Heart left ventricle (tissue), 16 donors: ENCODE measurements at regions not wholly inside any gene's neighbourhood (a gene's known extent, or its start where the extent isn't known, plus 50 kb on each side); places are given as distances from the start of the nearest gene placed in this dataset.
A peak's percentile ranks its signal among the peaks of the same experiment; 100 is the strongest.

Experiments used
- ATAC-seq, 4 donors: fragments of 200-7000 bp; cut with Tn5 transposase; one replicate each; pipeline ENCODE4 v1.9.1; 2020 to 2022; ENCODE audit warnings: moderate library complexity in 4 of 4, mild to moderate bottlenecking in 3 of 4, moderate number of reproducible peaks in 1 of 4
- DNase-seq, 5 donors: peaks; one replicate each; pipeline ENCODE4 v3.0.0-alpha.2; 2020
- H3K27ac ChIP-seq, 12 donors: fragments of 200-600 bp; sonication (generic) in 4 of 12; one replicate each; pipeline versions ENCODE4 v1.5.0 to v1.8.0; 2016 to 2022; ENCODE audit warnings: mild to moderate bottlenecking in 2 of 12
- H3K27me3 ChIP-seq, 9 donors: fragments of 200-600 bp; sonication (generic) in 2 of 9; one replicate each; pipeline versions ENCODE4 v1.5.1 to v1.8.0; 2016 to 2022; ENCODE audit warnings: mild to moderate bottlenecking in 3 of 9
- H3K36me3 ChIP-seq, 9 donors: fragments of 200-600 bp; sonication (generic) in 2 of 9; one replicate each; pipeline versions ENCODE4 v1.5.0 to v1.8.0; 2018 to 2022; ENCODE audit warnings: mild to moderate bottlenecking in 2 of 9
- H3K4me1 ChIP-seq, 12 donors: fragments of 200-600 bp; sonication (generic) in 4 of 12; one replicate each; pipeline versions ENCODE4 v1.5.0 to v1.8.0; 2016 to 2022; ENCODE audit warnings: mild to moderate bottlenecking in 3 of 12
- H3K4me3 ChIP-seq, 12 donors: fragments of 200-600 bp; sonication (generic) in 4 of 12; one replicate each; pipeline versions ENCODE4 v1.5.0 to v1.8.0; 2017 to 2022; ENCODE audit warnings: mild to moderate bottlenecking in 9 of 12, moderate library complexity in 4 of 12
- H3K9me3 ChIP-seq, 12 donors: fragments of 200-600 bp; sonication (generic) in 4 of 12; one replicate each; pipeline versions ENCODE4 v1.5.0 to v1.8.0; 2016 to 2022; ENCODE audit warnings: mild to moderate bottlenecking in 1 of 12
- CTCF ChIP-seq, 12 donors: fragments of 200-600 bp; sonication (generic) in 4 of 12; IDR thresholded peaks; one replicate each; pipeline versions ENCODE4 v1.5.0 to v1.8.0; 2018 to 2022; ENCODE audit warnings: antibody characterized with exemption in 12 of 12, mild to moderate bottlenecking in 5 of 12
- POLR2A ChIP-seq, 2 donors: fragments of 450-650 bp; IDR thresholded peaks; one replicate each; pipeline ENCODE4 v1.6.1; 2017; ENCODE audit warnings: antibody characterized with exemption in 2 of 2, mild to moderate bottlenecking in 2 of 2, moderate library complexity in 2 of 2
- WGBS, 4 donors: extraction: QIAGEN DNeasy Blood & Tissue Kit in 2 of 4; methylation state at CpG; one replicate each; pipeline versions ENCODE4 v1.1.5 to v1.1.7; 2013 to 2018; 5-methylcytosine and 5-hydroxymethylcytosine counted together
- intact Hi-C, 10 donors: fragments of 100-400 bp; cut with DNase I; formaldehyde crosslinking; loops; one replicate each; pipeline versions ENCODE4 v1.11.1 to v1.14.2; 2022
- donor health status: ischemic (EF 13 %, LVEDD 7.1; RV severe dilation, severe dysfunction).
- donor health status: healthy with polysubstance abuse.
- donor health status: DM: no; HTN: yes; CAD: no.
- donor health status: DM: no; HTN: no; CAD: no.
- donor health status: ischemic (EF 25% LVEDD 6.9; RV normal size, moderate dysfunction).
- donor health status: ischemic (EF 25% LVEDD 5.7; RV mildly dilated, moderate dysfunction).
- donor health status: healthy.
- donor health status: DM: yes; HTN: yes; CAD: no.
- donor health status: ischemic (EF 35%, LVEDD 5.7; RV mildly dilated, moderate dysfunction).
- donor health status: nonischemic (EF 11% LVEDD 7.7; RV severe dilation, severe dysfunction).
- donor health status: DM: yes; HTN: yes; CAD: no.
- donor health status: PGD.
- donor health status: ischemic (EF 29% LVEDD 5.4; RV normal size, mild dysfunction).
- donor health status: nonischemic (EF 23%, LVEDD 6.1; RV moderate dilation, normal function).

- TF ChIP-seq POLR2A (IDR thresholded peaks at IDR 0.05) (no peak), CTCF (IDR thresholded peaks at IDR 0.05) (peak in 2 of 12 donors; percentile 9 to 11)
- intact Hi-C loops: no loop called here
- no peak for DNase-seq
- no peaks in the 10 kb centered on the region for H3K27me3 ChIP-seq
- no peaks in the 10 kb centered on the region for H3K36me3 ChIP-seq
- H3K4me1 ChIP-seq: no peaks in the 10 kb centered on the region
- no peak overlapping the region for H3K4me3 ChIP-seq
- ATAC-seq: no peak
- 53 to 64% (median 56%) methylated on average over 4 of the region's 4 CpGs for WGBS, 4 donors
- no peak overlapping the region for H3K27ac ChIP-seq
- H3K9me3 ChIP-seq: peaks cover 0 to 61% (median 25%) of the 10 kb centered on the region in 12 donors
Measured at GRCh38 chr4:108492816-108493595, 127.4 kb upstream of the RPL34 start.

GRCh38 chr4:108488865-108489264 is 131.5 kb upstream of the RPL34 start:
- Histone ChIP-seq H3K4me3 (no peak overlapping the region), H3K27me3 (no peaks in the 10 kb centered on the region), H3K9me3 (peaks cover 0 to 23% (median 16%) of the 10 kb centered on the region in 12 donors), H3K36me3 (no peaks in the 10 kb centered on the region), H3K4me1 (no peaks in the 10 kb centered on the region), H3K27ac (no peak overlapping the region)
- TF ChIP-seq POLR2A (IDR thresholded peaks at IDR 0.05) (no peak), CTCF (IDR thresholded peaks at IDR 0.05) (no peak)
- ATAC-seq (no peak), DNase-seq (no peak)
- WGBS, 4 donors: 26 to 53% (median 46%) methylated on average over 1 of the region's 1 CpG
- intact Hi-C loops: no loop called here

GRCh38 chr4:108486046-108486445 is 134.3 kb upstream of the RPL34 start:
- intact Hi-C loops: no loop called here
- Histone ChIP-seq H3K4me1 (peaks cover 0 to 4% (median 0%) of the 10 kb centered on the region in 12 donors), H3K36me3 (no peaks in the 10 kb centered on the region), H3K9me3 (no peaks in the 10 kb centered on the region), H3K4me3 (no peak overlapping the region), H3K27ac (no peak overlapping the region), H3K27me3 (no peaks in the 10 kb centered on the region)
- DNase-seq (no peak), ATAC-seq (no peak)
- 45 to 92% (median 47%) methylated on average over 1 of the region's 1 CpG for WGBS, 4 donors
- TF ChIP-seq POLR2A (IDR thresholded peaks at IDR 0.05) (no peak), CTCF (IDR thresholded peaks at IDR 0.05) (no peak)

GRCh38 chr4:108484187-108484586 is 136.2 kb upstream of the RPL34 start:
- no peaks in the 10 kb centered on the region for H3K27me3 ChIP-seq
- no peak for DNase-seq
- H3K36me3 ChIP-seq: no peaks in the 10 kb centered on the region
- intact Hi-C loops: no loop called here
- no peaks in the 10 kb centered on the region for H3K9me3 ChIP-seq
- TF ChIP-seq CTCF (IDR thresholded peaks at IDR 0.05) (no peak), POLR2A (IDR thresholded peaks at IDR 0.05) (no peak)
- H3K4me3 ChIP-seq: no peak overlapping the region
- peaks cover 0 to 4% (median 0%) of the 10 kb centered on the region in 12 donors for H3K4me1 ChIP-seq
- WGBS, 4 donors: 91 to 100% (median 93%) methylated on average over 1 of the region's 1 CpG
- no peak overlapping the region for H3K27ac ChIP-seq
- no peak for ATAC-seq
